Mesothelial cell of epicardium (in vitro differentiated cells): ENCODE measurements at regions not wholly inside any gene's neighbourhood (a gene's known extent, or its start where the extent isn't known, plus 50 kb on each side); places are given as distances from the start of the nearest gene placed in this dataset.

Source experiments
- DNase-seq, 2 experiments: peaks; one replicate each; pipeline ENCODE4 v3.0.0; 2021; ENCODE audit warnings: low spot score in 2 of 2; ENCODE audit not compliant: unreplicated experiment in 2 of 2
- H3K27ac Mint-ChIP-seq: 2 replicates; pipeline ENCODE4 v1.8.0; 2021; ENCODE audit warnings: mixed read lengths
- H3K27me3 Mint-ChIP-seq: 2 replicates; pipeline ENCODE4 v1.8.0; 2021; ENCODE audit warnings: low read depth, mixed read lengths
- H3K36me3 Mint-ChIP-seq: 2 replicates; pipeline ENCODE4 v1.8.0; 2021; ENCODE audit warnings: mixed read lengths
- H3K4me1 Mint-ChIP-seq: 2 replicates; pipeline ENCODE4 v1.8.0; 2021; ENCODE audit warnings: mixed read lengths
- H3K4me3 Mint-ChIP-seq: 2 replicates; pipeline ENCODE4 v1.8.0; 2021; ENCODE audit warnings: mild to moderate bottlenecking, moderate library complexity, mixed read lengths
- H3K9me3 Mint-ChIP-seq: 2 replicates; pipeline ENCODE4 v1.8.0; 2021; ENCODE audit warnings: mixed read lengths
- CTCF ChIP-seq: fragments of 200-600 bp; sonication (generic); IDR thresholded peaks from one replicate; pipeline ENCODE4 v1.5.0; 2021; ENCODE audit warnings: antibody characterized with exemption; ENCODE audit not compliant: unreplicated experiment

GRCh38 chr3:152185891-152186630 lies 82.7 kb upstream of the MBNL1 start:
- no peak for TF ChIP-seq CTCF
- no peak for DNase-seq
- H3K27ac Mint-ChIP-seq = peak overlapping the region; percentile 31

GRCh38 chr3:152190636-152191183 lies 78.0 kb upstream of the MBNL1 start:
- Mint-ChIP-seq H3K4me3 (no peak overlapping the region), H3K27ac (no peak overlapping the region), H3K9me3 (peaks cover 7% of the 10 kb centered on the region), H3K27me3 (no peaks in the 10 kb centered on the region), H3K36me3 (no peaks in the 10 kb centered on the region), H3K4me1 (peaks cover 15% of the 10 kb centered on the region)
- no peak for TF ChIP-seq CTCF
- DNase-seq = no peak

More at GRCh38 chr3:152185891-152186630, 82.7 kb upstream of the MBNL1 start:
- no peaks in the 10 kb centered on the region for H3K36me3 Mint-ChIP-seq
- H3K4me3 Mint-ChIP-seq = no peak overlapping the region
- no peaks in the 10 kb centered on the region for H3K27me3 Mint-ChIP-seq
- H3K4me1 Mint-ChIP-seq = peaks cover 24% of the 10 kb centered on the region
- H3K9me3 Mint-ChIP-seq = peaks cover 7% of the 10 kb centered on the region

GRCh38 chr3:152192050-152192449 lies 76.7 kb upstream of the MBNL1 start:
- Mint-ChIP-seq H3K4me1 (peaks cover 8% of the 10 kb centered on the region), H3K27ac (no peak overlapping the region), H3K36me3 (no peaks in the 10 kb centered on the region), H3K27me3 (no peaks in the 10 kb centered on the region), H3K9me3 (peaks cover 7% of the 10 kb centered on the region), H3K4me3 (no peak overlapping the region)
- no peak for TF ChIP-seq CTCF
- no peak for DNase-seq

GRCh38 chr3:152192936-152193672 lies 75.6 kb upstream of the MBNL1 start:
- H3K36me3 Mint-ChIP-seq = no peaks in the 10 kb centered on the region
- H3K4me3 Mint-ChIP-seq = no peak overlapping the region
- H3K27ac Mint-ChIP-seq = no peak overlapping the region
- peaks cover 8% of the 10 kb centered on the region for H3K4me1 Mint-ChIP-seq
- peaks cover 7% of the 10 kb centered on the region for H3K9me3 Mint-ChIP-seq
- H3K27me3 Mint-ChIP-seq = no peaks in the 10 kb centered on the region
- no peak for DNase-seq
- no peak for TF ChIP-seq CTCF

GRCh38 chr3:152193673-152194267 lies 75.0 kb upstream of the MBNL1 start:
- TF ChIP-seq CTCF = no peak
- peaks cover 7% of the 10 kb centered on the region for H3K9me3 Mint-ChIP-seq
- DNase-seq = no peak
- no peak overlapping the region for H3K27ac Mint-ChIP-seq
- no peaks in the 10 kb centered on the region for H3K27me3 Mint-ChIP-seq
- H3K36me3 Mint-ChIP-seq = no peaks in the 10 kb centered on the region
- H3K4me1 Mint-ChIP-seq = peaks cover 8% of the 10 kb centered on the region
- H3K4me3 Mint-ChIP-seq = no peak overlapping the region
